Kidney tubule cell (primary cell): ENCODE measurements at regions not wholly inside any gene's neighbourhood (a gene's known extent, or its start where the extent isn't known, plus 50 kb on each side); places are given as distances from the start of the nearest gene placed in this dataset.

Experiments used
- DNase-seq: peaks from one replicate; pipeline ENCODE4 v3.0.0-alpha.2; 2018; ENCODE audit warnings: low spot score

DNA sequence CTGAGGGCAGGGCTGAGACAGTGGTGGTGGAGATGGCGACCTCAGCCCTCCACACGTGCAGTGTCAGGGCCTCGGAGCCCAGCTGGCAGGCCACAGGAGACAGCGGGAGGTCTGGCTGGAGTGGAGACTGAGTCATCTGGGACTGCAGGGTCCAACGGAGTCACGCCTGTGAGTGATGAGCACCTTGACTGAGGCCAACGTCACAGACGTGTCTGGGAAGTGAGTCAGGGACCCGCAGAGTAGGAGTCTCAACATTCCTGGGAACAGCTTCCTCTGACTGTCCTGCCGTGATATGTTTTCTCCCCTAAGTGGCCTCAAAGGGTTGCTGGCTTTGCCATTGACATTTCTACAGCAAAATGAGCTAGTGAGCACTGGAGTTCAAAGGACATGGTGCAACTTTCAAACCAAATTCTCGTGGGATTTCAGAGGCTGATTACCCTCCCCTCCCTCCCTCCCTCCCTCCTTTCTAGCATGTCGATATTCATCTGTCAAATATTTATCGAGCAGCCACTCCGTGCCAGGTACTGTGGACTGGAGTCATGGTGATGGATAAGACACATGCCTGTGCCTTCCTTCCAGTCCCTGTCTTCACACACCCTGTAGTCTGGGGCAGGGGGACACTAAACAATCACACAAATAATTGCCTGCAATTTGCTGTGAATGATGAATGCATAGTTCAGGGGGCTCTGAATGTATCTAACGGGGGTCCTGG lies 53.3 kb upstream of the AMOTL2 start:
- peak; percentile 100 for DNase-seq

DNA sequence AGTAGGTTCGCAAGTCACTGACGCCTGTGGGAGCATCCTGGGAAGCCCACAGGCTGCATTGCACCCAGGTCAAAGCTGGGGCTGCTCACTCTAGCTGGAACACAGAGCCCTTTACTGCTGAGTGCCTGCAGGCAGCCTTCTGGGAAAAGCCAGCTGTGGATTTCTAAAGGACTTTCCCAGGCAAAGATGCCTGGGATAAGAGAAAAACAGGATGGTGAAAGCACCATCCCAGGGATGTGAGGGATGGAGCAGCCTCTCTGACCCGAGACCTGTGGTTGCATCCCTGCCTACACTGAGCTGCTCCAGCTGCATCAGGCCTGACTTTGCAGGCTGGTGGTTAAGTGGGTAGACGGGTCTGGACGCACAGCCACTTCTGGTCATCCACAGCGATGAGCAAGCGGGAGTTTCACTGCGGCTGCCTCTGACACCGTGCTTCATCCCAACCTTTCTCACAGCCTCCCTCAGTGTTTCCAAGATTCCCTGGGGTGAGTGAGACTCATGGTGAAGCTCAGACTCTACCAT lies 52.5 kb upstream of the AMOTL2 start:
- DNase-seq = peak; percentile 84

DNA sequence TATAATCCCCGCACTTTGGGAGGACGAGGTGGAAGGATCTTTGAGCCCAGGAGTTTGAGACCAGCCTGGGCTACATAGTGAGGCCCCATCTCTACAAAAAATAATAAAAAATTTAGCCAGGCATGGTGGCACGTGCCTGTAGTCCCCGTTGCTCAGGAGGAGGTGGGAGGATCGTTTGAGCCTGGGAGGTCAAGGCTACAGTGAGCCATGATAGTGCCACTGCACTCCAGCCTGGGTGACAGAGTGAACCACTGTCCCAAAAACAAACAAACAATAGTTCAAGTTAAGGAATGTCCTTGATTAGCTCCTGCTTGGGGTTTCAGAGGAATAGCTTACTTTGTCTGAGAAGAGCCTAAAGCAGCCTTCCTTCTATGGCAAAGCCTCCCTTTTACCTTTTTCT lies 51.7 kb upstream of the AMOTL2 start:
- DNase-seq = no peak
